Activated CD4-positive, alpha-beta T cell treated with anti-CD3 and anti-CD28 coated beads, Interleukin-2, amount 50 U/mL, for 48 hours (primary cell): ENCODE measurements at regions not wholly inside any gene's neighbourhood (a gene's known extent, or its start where the extent isn't known, plus 50 kb on each side); places are given as distances from the start of the nearest gene placed in this dataset.
"Not testable (repeated sequence)": the region's sequence is repeated elsewhere in the genome, so short reads cannot be mapped to it uniquely, and the experiment has no call there.

Source experiments
- DNase-seq, 2 experiments: peaks; one replicate each; pipeline ENCODE4 v3.0.0-alpha.2; 2020

GRCh38 chr6:170232186-170233002, 58.5 kb downstream of the DLL1 start:
- DNase-seq: no peak

- DNase-seq: no peak
These were observed 59.3 kb downstream of the DLL1 start for GRCh38 chr6:170231293-170232185.

GRCh38 chr6:170230520-170231292, 60.2 kb downstream of the DLL1 start:
- no peak for DNase-seq

- no peak for DNase-seq
These were observed 60.9 kb downstream of the DLL1 start for GRCh38 chr6:170229851-170230519.

- no peak for DNase-seq
These were observed 61.5 kb downstream of the DLL1 start for GRCh38 chr6:170229396-170229795.

- DNase-seq: no peak
These were observed 62.0 kb downstream of the DLL1 start for GRCh38 chr6:170228946-170229310.

- no peak for DNase-seq
These were observed 62.6 kb downstream of the DLL1 start for GRCh38 chr6:170227996-170228945.

- DNase-seq: no peak
These were observed 63.3 kb downstream of the DLL1 start for GRCh38 chr6:170227521-170227983.

- no peak for DNase-seq
These were observed 64.2 kb downstream of the DLL1 start for GRCh38 chr6:170226647-170227046.

- DNase-seq: no peak
These were observed 64.9 kb downstream of the DLL1 start for GRCh38 chr6:170225852-170226417.

GRCh38 chr6:170224694-170225660, 65.9 kb downstream of the DLL1 start:
- no peak for DNase-seq

- DNase-seq: no peak
These were observed 66.9 kb downstream of the DLL1 start for GRCh38 chr6:170223718-170224693.

GRCh38 chr6:170222498-170223471, 68.1 kb downstream of the DLL1 start:
- DNase-seq: no peak

GRCh38 chr6:170221753-170222400, 69.0 kb downstream of the DLL1 start:
- DNase-seq: no peak

GRCh38 chr6:170221052-170221752, 69.7 kb downstream of the DLL1 start:
- DNase-seq: no peak

GRCh38 chr6:170213637-170214018, 77.2 kb downstream of the DLL1 start:
- not testable (repeated sequence) for DNase-seq
